ENCODE measurements at regions not wholly inside any gene's neighbourhood (a gene's known extent, or its start where the extent isn't known, plus 50 kb on each side); places are given as distances from the start of the nearest gene placed in this dataset.

- DNase-seq: no peak
- H3K27me3 ChIP-seq: no peaks in the 10 kb centered on the region
- no peaks in the 10 kb centered on the region for H3K4me1 ChIP-seq
- H3K9me3 ChIP-seq: no peaks in the 10 kb centered on the region
- 100% methylated on average over 1 of the region's 1 CpG for WGBS, 2 donors
- H3K36me3 ChIP-seq: no peaks in the 10 kb centered on the region
- TF ChIP-seq POLR2AphosphoS5 (IDR thresholded peaks at IDR 0.05) (no peak), POLR2A (IDR thresholded peaks at IDR 0.05) (no peak)
- no peak overlapping the region for H3K27ac ChIP-seq
- intact Hi-C loops (cut with DNase I): no loop called here
- no peak overlapping the region for H3K4me3 ChIP-seq
Observed at GRCh38 chr10:34008656-34009055, 674.2 kb upstream of the NRP1 start.

GRCh38 chr10:34006471-34006870, 672.0 kb upstream of the NRP1 start:
- H3K36me3 ChIP-seq: no peaks in the 10 kb centered on the region
- TF ChIP-seq CTCF (IDR thresholded peaks at IDR 0.05) (no peak), POLR2AphosphoS5 (IDR thresholded peaks at IDR 0.05) (no peak), EP300 (IDR thresholded peaks at IDR 0.05) (no peak), POLR2A (IDR thresholded peaks at IDR 0.05) (no peak)
- whole genome bisulfite sequencing, 2 donors: 73 to 82% methylated on average over 5 of the region's 5 CpGs
- no peak overlapping the region for H3K4me3 ChIP-seq
- DNase-seq: no peak
- H3K4me1 ChIP-seq: no peaks in the 10 kb centered on the region
- H3K9me3 ChIP-seq: no peaks in the 10 kb centered on the region
- no peaks in the 10 kb centered on the region for H3K27me3 ChIP-seq
- no peak overlapping the region for H3K27ac ChIP-seq
- intact Hi-C loops (cut with DNase I): no loop called here

- no peak for DNase-seq
- H3K27me3 ChIP-seq: no peaks in the 10 kb centered on the region
- H3K36me3 ChIP-seq: no peaks in the 10 kb centered on the region
- intact Hi-C loops (cut with DNase I): no loop called here
- H3K4me3 ChIP-seq: no peak overlapping the region
- no peak overlapping the region for H3K27ac ChIP-seq
- TF ChIP-seq EP300 (IDR thresholded peaks at IDR 0.05): no peak
- no peak for TF ChIP-seq POLR2A (IDR thresholded peaks at IDR 0.05)
- TF ChIP-seq POLR2AphosphoS5 (IDR thresholded peaks at IDR 0.05): no peak
- H3K4me1 ChIP-seq: no peaks in the 10 kb centered on the region
- H3K9me3 ChIP-seq: no peaks in the 10 kb centered on the region
- WGBS, 2 donors: 84 to 89% methylated on average over 7 of the region's 7 CpGs
Observed at GRCh38 chr10:34003561-34003960, 669.1 kb upstream of the NRP1 start.

GRCh38 chr10:34002896-34003295, 668.4 kb upstream of the NRP1 start:
- intact Hi-C loops (cut with DNase I): no loop called here
- H3K27ac ChIP-seq: no peak overlapping the region
- no peak overlapping the region for H3K4me3 ChIP-seq
- H3K36me3 ChIP-seq: no peaks in the 10 kb centered on the region
- WGBS, 2 donors: 85 to 91% methylated on average over 3 of the region's 3 CpGs
- H3K4me1 ChIP-seq: no peaks in the 10 kb centered on the region
- H3K27me3 ChIP-seq: no peaks in the 10 kb centered on the region
- no peaks in the 10 kb centered on the region for H3K9me3 ChIP-seq
- no peak for TF ChIP-seq POLR2AphosphoS5 (IDR thresholded peaks at IDR 0.05)
- no peak for TF ChIP-seq EP300 (IDR thresholded peaks at IDR 0.05)
- no peak for TF ChIP-seq POLR2A (IDR thresholded peaks at IDR 0.05)
- TF ChIP-seq CTCF (IDR thresholded peaks at IDR 0.05): no peak
- no peak for DNase-seq

- Histone ChIP-seq H3K27me3 (no peaks in the 10 kb centered on the region), H3K36me3 (no peaks in the 10 kb centered on the region), H3K4me3 (no peak overlapping the region), H3K4me1 (no peaks in the 10 kb centered on the region), H3K9me3 (no peaks in the 10 kb centered on the region), H3K27ac (no peak overlapping the region)
- no peak for TF ChIP-seq CTCF (IDR thresholded peaks at IDR 0.05)
- TF ChIP-seq POLR2AphosphoS5 (IDR thresholded peaks at IDR 0.05): no peak
- TF ChIP-seq EP300 (IDR thresholded peaks at IDR 0.05): no peak
- TF ChIP-seq POLR2A (IDR thresholded peaks at IDR 0.05): no peak
- intact Hi-C loops (cut with DNase I): no loop called here
- no peak for DNase-seq
- 91 to 92% methylated on average over 5 of the region's 5 CpGs for WGBS, 2 donors
Observed at GRCh38 chr10:34001831-34002230, 667.4 kb upstream of the NRP1 start.

GRCh38 chr10:34001087-34001580, 666.7 kb upstream of the NRP1 start:
- intact Hi-C loops (cut with DNase I): no loop called here
- TF ChIP-seq POLR2A (IDR thresholded peaks at IDR 0.05): no peak
- no peak for TF ChIP-seq EP300 (IDR thresholded peaks at IDR 0.05)
- no peak for TF ChIP-seq CTCF (IDR thresholded peaks at IDR 0.05)
- no peak for TF ChIP-seq POLR2AphosphoS5 (IDR thresholded peaks at IDR 0.05)
- H3K9me3 ChIP-seq: no peaks in the 10 kb centered on the region
- H3K4me3 ChIP-seq: no peak overlapping the region
- no peak for DNase-seq
- 58 to 71% methylated on average over 5 of the region's 5 CpGs for WGBS, 2 donors
- no peaks in the 10 kb centered on the region for H3K4me1 ChIP-seq
- H3K36me3 ChIP-seq: no peaks in the 10 kb centered on the region
- H3K27me3 ChIP-seq: no peaks in the 10 kb centered on the region
- H3K27ac ChIP-seq: no peak overlapping the region

Data from sigmoid colon (tissue), 6 donors.